ENCODE measurements at regions not wholly inside any gene's neighbourhood (a gene's known extent, or its start where the extent isn't known, plus 50 kb on each side); places are given as distances from the start of the nearest gene placed in this dataset.

DNA sequence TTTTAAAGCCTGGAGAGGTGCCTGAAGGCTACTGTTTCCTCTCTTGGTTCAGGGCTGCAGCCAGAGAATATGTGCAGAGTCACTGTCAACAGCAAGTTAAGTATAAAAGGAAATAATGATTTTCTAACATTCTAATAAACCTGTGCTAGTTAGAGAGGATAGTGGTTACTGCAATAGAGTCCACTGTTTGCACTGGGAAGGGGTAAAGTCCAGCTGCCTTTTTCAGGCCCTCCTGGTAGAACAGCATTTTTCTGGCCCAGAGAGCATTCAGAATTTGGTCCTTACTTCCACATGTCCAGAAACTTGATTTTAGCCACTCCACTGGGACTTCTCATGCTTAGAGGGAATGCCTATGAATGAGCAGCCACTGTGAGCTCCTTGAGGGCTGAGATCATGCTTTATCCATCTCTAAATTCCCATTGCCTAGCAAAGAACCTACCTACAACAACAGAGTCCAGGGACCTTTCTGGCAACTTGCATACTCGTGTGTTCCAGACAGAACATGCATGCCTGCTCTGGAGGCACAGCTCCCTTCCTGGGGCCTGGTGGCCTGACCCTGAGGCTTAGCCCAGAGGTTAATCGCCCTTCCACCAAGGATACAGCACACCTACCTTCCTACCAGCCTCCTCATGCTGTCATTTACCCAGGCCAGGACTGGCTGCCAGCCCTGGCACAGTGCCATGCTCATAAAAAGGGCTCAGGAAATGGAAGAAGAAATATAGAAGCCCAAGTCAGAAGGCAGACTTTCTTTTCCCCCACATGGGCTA lies 50.3 kb upstream of the ATP13A3 start:
- peak; percentile 37 for DNase-seq

Data from NCI-H2107 (cell line).